Cardiac fibroblast (primary cell): ENCODE measurements at regions not wholly inside any gene's neighbourhood (a gene's known extent, or its start where the extent isn't known, plus 50 kb on each side); places are given as distances from the start of the nearest gene placed in this dataset.
"Not testable (repeated sequence)": the region's sequence is repeated elsewhere in the genome, so short reads cannot be mapped to it uniquely, and the experiment has no call there.

Experiments
- DNase-seq, 2 donors: peaks; one replicate each; pipeline versions ENCODE4 v3.0.0 to v3.0.0-alpha.2; 2010; ENCODE audit warnings: low read depth in 2 of 2
- H3K4me3 ChIP-seq, 2 donors: replicated peaks in 1 of 2; 1 replicate in 1 of 2; 2 replicates in 1 of 2; pipeline ENCODE4 v1.5.1; 2011; ENCODE audit warnings: low read depth in 2 of 2, low read length in 2 of 2, mild to moderate bottlenecking in 2 of 2, moderate library complexity in 1 of 2
- CTCF ChIP-seq: IDR thresholded peaks from one replicate; pipeline ENCODE4 v1.5.1; 2011; ENCODE audit warnings: low read depth, mild to moderate bottlenecking, low read length, inconsistent platforms

GRCh38 chr6:163752446-163752845 is 337.9 kb downstream of the QKI start:
- DNase-seq = no peak
- no peak overlapping the region for H3K4me3 ChIP-seq
- TF ChIP-seq CTCF = no peak

DNA sequence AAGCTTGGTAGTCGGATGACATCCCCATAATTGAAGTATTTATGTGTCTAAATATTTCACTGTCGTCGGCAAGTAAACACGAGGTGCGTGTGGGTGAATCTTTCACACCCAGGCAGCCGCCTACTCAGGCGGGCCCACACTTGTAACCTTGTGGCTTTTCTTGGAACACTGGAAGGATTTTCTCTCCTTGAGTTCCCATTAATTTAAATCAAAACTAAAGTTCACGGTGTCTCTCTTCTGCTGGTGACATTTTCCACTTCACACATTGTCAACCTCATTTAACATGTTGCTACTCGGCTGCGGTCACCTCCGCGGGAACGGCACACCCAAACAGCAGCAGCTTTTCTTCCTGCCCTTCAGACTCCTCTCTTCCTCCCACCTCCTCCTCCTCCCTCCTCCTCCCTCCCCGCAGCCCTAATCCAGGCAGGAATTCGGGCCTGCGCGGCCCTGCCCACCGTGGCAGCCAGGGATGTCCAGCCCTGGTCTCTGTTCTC is 336.6 kb downstream of the QKI start:
- TF ChIP-seq CTCF = no peak
- no peak overlapping the region for H3K4me3 ChIP-seq
- no peak for DNase-seq

- no peak overlapping the region for H3K4me3 ChIP-seq
- no peak for DNase-seq
- no peak for TF ChIP-seq CTCF
Observed at GRCh38 chr6:163750431-163751031, 336.0 kb downstream of the QKI start.

DNA sequence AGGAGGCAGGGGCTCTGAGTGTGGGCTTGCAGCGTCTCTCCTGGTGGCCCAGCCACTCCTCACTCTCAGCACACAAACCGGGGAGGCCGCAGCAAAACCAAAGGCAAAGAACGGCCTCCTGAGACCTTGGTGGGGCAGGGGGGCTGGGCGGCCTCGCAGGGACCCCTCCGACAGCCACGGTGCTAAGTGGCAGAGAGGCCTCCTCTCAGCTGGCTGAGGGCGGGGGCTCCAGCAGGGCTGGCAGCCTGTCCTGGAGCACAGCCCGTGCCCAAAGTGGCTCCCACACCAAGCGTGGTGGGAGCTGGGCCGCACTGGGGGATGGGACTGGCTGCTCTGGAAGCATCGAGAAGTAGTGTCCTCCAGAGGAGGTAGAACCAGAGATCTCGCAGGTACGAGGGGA is 334.4 kb downstream of the QKI start:
- no peak overlapping the region for H3K4me3 ChIP-seq
- DNase-seq = no peak
- TF ChIP-seq CTCF = no peak

DNA sequence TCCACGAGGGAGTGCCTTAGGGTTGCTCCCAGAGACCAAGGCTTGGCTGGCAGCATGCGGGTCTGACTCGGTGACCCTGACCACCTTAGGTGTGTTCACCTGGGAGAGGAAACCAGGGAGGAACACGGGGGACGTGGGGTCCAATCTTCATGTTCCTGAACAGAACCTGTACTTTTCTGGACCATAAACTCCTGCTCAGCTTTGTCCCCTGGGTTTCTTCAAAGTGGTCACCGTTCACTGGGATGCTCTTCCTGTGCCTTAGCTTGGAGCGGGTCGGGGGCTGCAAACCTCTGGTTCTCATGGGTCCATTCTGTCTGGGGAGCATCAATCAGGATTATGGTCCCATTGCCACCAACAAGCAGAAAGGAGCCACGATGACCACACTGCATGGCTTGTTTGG is 333.5 kb downstream of the QKI start:
- no peak for DNase-seq
- no peak overlapping the region for H3K4me3 ChIP-seq
- no peak for TF ChIP-seq CTCF

DNA sequence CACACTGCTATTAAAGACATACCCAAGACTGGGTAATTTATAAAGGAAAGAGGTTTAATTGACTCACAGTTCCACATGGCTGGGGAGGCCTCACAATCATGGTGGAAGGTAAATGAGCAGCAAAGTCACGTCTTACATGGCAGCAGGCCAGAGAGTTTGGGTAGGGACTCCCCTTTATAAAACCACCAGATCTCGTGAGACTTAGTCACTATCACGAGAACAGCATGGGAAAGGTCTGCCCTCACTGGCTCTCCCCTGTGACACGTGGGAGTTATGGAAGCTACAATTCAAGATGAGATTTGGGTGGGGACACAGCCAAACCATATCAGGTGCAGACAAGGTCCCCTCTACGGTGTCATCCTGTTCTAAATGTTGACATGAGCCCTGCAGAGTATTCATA is 332.5 kb downstream of the QKI start:
- not testable (repeated sequence) for DNase-seq, H3K4me3 ChIP-seq

GRCh38 chr6:163745536-163746400 is 331.2 kb downstream of the QKI start:
- no peak overlapping the region for H3K4me3 ChIP-seq
- DNase-seq = peak; percentile 68 to 70
- TF ChIP-seq CTCF = no peak
